Choroid plexus epithelial cell (primary cell): ENCODE measurements at regions not wholly inside any gene's neighbourhood (a gene's known extent, or its start where the extent isn't known, plus 50 kb on each side); places are given as distances from the start of the nearest gene placed in this dataset.

Experiments used
- DNase-seq: peaks from one replicate; pipeline ENCODE4 v3.0.0-alpha.2; 2010; ENCODE audit warnings: low read depth
- H3K4me3 ChIP-seq: 2 replicates; pipeline ENCODE4 v1.5.1; 2011; ENCODE audit warnings: low read depth, mild to moderate bottlenecking, control low read depth, low read length, moderate library complexity
- TF ChIP-seq, protein P1 (sequence below): conservative IDR thresholded peaks from 2 replicates; pipeline ENCODE4 v1.5.1; 2011; ENCODE audit warnings: low read depth, mild to moderate bottlenecking, control low read depth, inconsistent platforms, low read length, moderate library complexity

DNA sequence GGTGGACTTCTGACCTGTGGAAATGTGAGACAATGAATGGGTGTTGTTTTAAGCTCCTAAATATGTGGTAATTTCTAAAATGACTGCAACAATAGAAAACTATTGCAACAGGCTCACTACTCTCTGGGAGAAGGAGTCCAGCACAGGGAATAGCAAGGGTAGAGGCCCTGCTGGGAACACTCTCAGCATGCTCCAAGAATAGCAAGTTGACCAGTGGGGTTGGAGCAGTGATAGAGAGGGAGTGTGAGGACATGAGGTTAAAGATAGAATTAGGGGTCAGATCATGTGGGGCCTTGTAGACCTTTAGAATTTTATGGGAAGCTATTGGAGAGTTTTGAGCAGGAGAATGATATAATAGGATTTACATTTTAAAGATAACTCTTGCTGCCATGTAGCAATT lies 346.7 kb upstream of the CCDC196 start:
- TF ChIP-seq, protein P1, sequence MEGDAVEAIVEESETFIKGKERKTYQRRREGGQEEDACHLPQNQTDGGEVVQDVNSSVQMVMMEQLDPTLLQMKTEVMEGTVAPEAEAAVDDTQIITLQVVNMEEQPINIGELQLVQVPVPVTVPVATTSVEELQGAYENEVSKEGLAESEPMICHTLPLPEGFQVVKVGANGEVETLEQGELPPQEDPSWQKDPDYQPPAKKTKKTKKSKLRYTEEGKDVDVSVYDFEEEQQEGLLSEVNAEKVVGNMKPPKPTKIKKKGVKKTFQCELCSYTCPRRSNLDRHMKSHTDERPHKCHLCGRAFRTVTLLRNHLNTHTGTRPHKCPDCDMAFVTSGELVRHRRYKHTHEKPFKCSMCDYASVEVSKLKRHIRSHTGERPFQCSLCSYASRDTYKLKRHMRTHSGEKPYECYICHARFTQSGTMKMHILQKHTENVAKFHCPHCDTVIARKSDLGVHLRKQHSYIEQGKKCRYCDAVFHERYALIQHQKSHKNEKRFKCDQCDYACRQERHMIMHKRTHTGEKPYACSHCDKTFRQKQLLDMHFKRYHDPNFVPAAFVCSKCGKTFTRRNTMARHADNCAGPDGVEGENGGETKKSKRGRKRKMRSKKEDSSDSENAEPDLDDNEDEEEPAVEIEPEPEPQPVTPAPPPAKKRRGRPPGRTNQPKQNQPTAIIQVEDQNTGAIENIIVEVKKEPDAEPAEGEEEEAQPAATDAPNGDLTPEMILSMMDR: no peak
- H3K4me3 ChIP-seq: no peak overlapping the region

DNA sequence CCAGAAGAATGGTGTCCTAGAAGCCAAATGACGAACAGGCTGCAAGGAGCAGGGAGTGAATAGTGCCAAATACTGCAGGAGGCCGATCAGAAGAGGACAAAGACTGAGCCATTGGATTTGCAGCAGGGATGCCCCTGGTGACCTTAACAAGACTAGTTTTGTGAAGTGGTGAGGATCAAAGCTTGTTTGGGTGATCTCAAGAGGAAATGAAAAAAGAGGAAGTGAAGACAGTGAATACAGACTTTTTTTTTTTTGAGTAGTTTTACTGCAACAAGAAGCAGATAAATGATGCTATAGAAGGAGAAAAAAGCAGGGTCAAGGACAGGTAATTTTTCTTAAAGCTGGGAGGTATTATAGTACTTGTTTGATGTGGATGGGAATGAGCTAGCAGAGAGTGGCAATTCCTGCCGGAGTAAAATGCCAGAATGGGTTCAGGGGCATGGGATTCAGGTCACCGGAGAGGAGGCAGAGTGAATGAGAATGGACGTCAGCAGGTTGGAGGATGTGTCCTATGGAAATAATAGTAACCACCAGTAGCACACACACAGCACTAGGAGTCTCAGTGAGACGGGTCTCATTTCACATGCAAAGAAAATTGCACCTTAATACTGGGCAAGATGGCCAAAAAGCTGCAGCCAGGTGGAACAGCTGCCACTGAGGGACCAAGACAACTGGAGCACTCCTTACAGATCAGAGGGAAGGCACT lies 345.8 kb upstream of the CCDC196 start:
- no peak for DNase-seq
- no peak overlapping the region for H3K4me3 ChIP-seq
- TF ChIP-seq, protein P1: no peak

More for the DNA sequence above, 346.7 kb upstream of the CCDC196 start:
- DNase-seq: no peak

DNA sequence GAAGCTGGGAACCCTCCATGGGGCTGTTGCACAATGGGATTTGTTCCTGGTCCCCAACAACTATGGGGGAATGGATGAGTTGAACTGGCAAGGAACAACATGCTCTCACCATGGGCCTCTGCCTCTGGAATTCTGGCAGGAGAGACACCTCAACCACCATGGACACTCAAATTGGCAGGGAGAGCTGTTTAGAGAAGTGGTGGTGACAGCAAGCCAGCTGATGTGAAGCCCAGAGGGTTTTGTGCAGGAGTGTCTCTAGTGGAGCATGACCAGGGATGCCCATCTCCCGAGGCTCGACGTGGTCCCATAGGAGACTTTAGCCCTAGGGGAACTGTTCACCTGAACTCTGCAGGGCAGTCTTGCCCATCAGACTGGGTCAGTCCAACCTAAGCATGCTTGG lies 345.2 kb upstream of the CCDC196 start:
- TF ChIP-seq, protein P1: no peak
- DNase-seq: no peak
- no peak overlapping the region for H3K4me3 ChIP-seq

DNA sequence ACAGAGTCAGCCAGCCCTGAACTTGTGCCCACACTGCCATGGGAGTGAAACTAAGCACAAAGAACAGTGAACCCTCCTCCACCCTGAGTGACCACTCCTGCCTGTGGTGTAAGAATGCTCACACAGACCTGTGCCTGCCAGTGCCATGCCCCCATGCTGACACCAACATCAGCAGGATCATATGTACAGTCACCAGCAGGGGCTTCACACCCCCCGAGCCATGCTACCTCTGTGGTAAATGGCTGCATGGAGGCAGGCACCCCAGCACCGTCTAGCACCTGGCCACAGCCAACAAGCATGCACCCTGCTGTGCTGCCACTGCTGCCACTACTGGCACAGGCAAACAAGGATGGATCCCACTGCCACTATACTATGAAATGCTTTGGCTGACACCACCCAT lies 344.4 kb upstream of the CCDC196 start:
- TF ChIP-seq, protein P1: no peak
- no peak overlapping the region for H3K4me3 ChIP-seq
- DNase-seq: no peak

DNA sequence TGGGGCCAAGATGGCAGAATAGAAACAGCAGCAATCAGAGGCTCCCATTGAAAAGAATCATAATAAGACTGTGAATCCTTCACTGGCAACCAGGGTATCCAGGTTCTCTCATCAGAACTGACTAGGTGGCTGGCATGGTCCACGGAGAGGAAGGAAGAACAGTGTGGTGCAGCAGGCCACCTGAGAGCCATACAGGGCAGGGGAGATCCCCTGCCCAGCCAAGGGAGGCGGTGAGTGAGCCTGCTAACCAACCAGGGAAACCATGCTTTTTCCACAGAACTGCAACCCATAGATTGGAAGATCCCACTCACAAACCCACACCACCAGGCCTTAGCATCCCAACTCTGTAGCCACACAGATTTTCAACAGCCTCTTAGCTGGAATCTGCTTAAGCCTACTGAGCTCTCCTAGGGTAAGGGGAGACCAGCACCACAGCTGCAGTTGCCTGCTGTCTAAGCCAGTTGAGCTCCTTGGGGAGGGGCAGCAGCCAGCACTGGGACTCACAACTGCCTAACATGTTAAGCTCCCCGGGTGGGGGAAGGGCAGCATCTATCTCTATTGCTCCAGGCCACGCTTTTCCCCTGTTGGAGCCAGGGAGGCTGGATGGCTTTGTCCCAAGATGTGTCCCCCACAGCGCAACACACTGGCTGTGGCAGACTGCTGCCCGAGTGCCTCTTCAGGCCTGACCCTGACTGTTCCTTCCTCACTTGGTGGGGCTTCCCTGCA lies 342.6 kb upstream of the CCDC196 start:
- H3K4me3 ChIP-seq: no peak overlapping the region
- no peak for DNase-seq
- TF ChIP-seq, protein P1: no peak

DNA sequence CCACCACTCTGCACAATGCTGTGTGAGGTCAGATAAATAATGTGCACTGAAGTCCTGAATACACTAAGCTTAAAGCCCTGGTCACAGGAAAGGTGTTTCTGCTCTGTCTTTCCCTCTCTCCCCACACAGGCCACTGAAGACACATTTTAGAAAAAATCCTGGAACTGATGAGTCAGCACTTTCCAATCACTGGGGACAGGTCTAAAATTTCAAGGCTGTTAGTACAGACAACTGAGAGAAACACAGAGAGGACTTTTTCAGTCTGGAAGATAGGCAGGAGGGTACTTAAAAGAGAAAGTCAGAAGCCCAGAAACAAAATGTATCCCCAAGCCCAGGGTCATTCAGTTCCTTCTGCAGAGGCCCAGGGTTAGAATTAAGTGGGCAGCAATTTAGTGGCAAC lies 333.9 kb upstream of the CCDC196 start:
- no peak overlapping the region for H3K4me3 ChIP-seq

More for the DNA sequence above, 333.9 kb upstream of the CCDC196 start:
- TF ChIP-seq, protein P1: no peak
- DNase-seq: no peak
